ENCODE measurements at regions not wholly inside any gene's neighbourhood (a gene's known extent, or its start where the extent isn't known, plus 50 kb on each side); places are given as distances from the start of the nearest gene placed in this dataset.

- Histone ChIP-seq H3K36me3 (ENCODE audit: control insufficient read depth, insufficient read depth, low read length) (no peaks in the 10 kb centered on the region), H3K4me1 (ENCODE audit: control insufficient read depth, insufficient read depth, low read length, poor library complexity, severe bottlenecking) (no peaks in the 10 kb centered on the region), H3K9me3 (ENCODE audit: control insufficient read depth, low read length) (peaks cover 23% of the 10 kb centered on the region), H3K27ac (ENCODE audit: low read depth, low read length, severe bottlenecking) (no peak overlapping the region), H3K4me3 (ENCODE audit: extremely low read depth, insufficient read depth, low read length, poor library complexity, severe bottlenecking) (no peak overlapping the region)
- WGBS, 2 experiments (ENCODE audit: insufficient coverage in 2 of 2) = 80 to 100% methylated on average over 1 of the region's 1 CpG
These were observed 100.0 kb downstream of the MATN1 start for GRCh38 chr1:30623431-30623830.

DNA sequence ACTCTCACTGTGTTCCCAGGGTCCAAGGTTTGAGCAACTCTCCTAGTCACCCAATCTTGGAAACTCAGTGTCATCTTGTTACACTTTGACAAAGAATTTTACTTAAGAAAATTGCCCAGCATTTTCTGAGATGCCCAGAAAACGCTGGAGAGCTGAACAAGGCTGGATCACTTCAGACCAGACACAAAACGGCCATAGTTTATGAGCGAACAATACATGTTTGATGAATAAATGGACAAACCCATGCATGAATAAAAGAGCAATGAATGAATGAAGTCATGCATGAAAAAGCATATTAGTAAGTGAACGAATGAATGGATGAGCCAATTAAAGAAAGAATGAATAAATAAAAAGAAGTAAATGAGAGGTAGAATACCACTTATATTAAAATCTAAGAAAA, 103.8 kb downstream of the MATN1 start:
- Histone ChIP-seq H3K4me1 (ENCODE audit: control insufficient read depth, insufficient read depth, low read length, poor library complexity, severe bottlenecking) (no peaks in the 10 kb centered on the region), H3K4me3 (ENCODE audit: extremely low read depth, insufficient read depth, low read length, poor library complexity, severe bottlenecking) (no peak overlapping the region), H3K9me3 (ENCODE audit: control insufficient read depth, low read length) (peaks cover 11% of the 10 kb centered on the region), H3K36me3 (ENCODE audit: control insufficient read depth, insufficient read depth, low read length) (no peaks in the 10 kb centered on the region), H3K27ac (ENCODE audit: low read depth, low read length, severe bottlenecking) (no peak overlapping the region)
- 93 to 94% methylated on average over 3 of the region's 4 CpGs for WGBS, 2 experiments (ENCODE audit: insufficient coverage in 2 of 2)

DNA sequence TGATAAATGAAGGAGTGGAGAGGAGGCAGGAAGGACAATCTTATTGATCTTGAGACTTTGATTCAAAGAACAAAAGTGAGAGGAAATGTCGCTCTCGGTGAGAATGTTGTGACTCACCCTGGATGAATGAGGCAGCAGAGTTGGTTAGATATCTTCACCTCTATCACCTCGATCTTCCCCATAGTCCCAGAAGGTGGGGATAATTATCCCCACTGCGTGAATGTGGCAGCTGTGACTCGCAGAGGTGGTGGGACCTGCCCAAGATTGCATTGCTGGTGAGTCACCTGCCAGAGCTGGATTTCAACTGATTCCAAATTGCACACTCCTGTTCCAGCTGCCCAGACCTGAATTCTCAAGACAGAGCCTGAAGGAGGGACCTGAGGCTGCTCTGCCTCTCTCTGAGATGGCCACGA, 105.0 kb downstream of the MATN1 start:
- no peak overlapping the region for H3K27ac ChIP-seq (ENCODE audit: low read depth, low read length, severe bottlenecking)
- H3K9me3 ChIP-seq (ENCODE audit: control insufficient read depth, low read length) = peaks cover 8% of the 10 kb centered on the region
- H3K36me3 ChIP-seq (ENCODE audit: control insufficient read depth, insufficient read depth, low read length) = no peaks in the 10 kb centered on the region
- H3K4me3 ChIP-seq (ENCODE audit: extremely low read depth, insufficient read depth, low read length, poor library complexity, severe bottlenecking) = no peak overlapping the region
- WGBS, 2 experiments (ENCODE audit: insufficient coverage in 2 of 2) = 63 to 79% methylated on average over 5 to 6 of the region's 6 CpGs
- H3K4me1 ChIP-seq (ENCODE audit: control insufficient read depth, insufficient read depth, low read length, poor library complexity, severe bottlenecking) = no peaks in the 10 kb centered on the region

DNA sequence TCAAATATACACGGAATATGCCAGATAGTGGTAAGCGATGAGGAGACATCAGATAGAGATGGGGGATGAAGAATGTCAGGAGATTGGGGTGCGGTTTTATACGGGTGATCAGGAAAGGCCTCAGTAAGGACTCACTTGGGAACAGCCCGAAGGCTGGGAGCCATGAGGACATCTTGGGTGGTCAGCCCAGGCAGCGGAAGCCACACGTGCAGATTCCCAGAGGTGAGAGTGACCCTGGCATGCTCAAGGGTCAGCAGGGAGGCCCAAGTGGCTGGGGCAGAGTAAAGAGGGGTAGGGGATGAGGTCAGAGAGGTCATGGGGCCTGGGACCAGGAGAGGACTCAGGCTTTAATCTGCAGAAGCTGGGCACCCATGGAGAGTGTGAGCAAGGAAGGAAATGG, 106.6 kb downstream of the MATN1 start:
- WGBS, 2 experiments (ENCODE audit: insufficient coverage in 2 of 2) = 88 to 97% methylated on average over 7 of the region's 7 CpGs
- H3K4me1 ChIP-seq (ENCODE audit: control insufficient read depth, insufficient read depth, low read length, poor library complexity, severe bottlenecking) = no peaks in the 10 kb centered on the region
- no peak overlapping the region for H3K27ac ChIP-seq (ENCODE audit: low read depth, low read length, severe bottlenecking)
- no peak overlapping the region for H3K4me3 ChIP-seq (ENCODE audit: extremely low read depth, insufficient read depth, low read length, poor library complexity, severe bottlenecking)
- H3K9me3 ChIP-seq (ENCODE audit: control insufficient read depth, low read length) = no peaks in the 10 kb centered on the region
- H3K36me3 ChIP-seq (ENCODE audit: control insufficient read depth, insufficient read depth, low read length) = no peaks in the 10 kb centered on the region

GRCh38 chr1:30615816-30616590, 107.4 kb downstream of the MATN1 start:
- no peaks in the 10 kb centered on the region for H3K9me3 ChIP-seq (ENCODE audit: control insufficient read depth, low read length)
- no peak overlapping the region for H3K27ac ChIP-seq (ENCODE audit: low read depth, low read length, severe bottlenecking)
- no peaks in the 10 kb centered on the region for H3K4me1 ChIP-seq (ENCODE audit: control insufficient read depth, insufficient read depth, low read length, poor library complexity, severe bottlenecking)
- no peaks in the 10 kb centered on the region for H3K36me3 ChIP-seq (ENCODE audit: control insufficient read depth, insufficient read depth, low read length)
- 88 to 93% methylated on average over 7 of the region's 8 CpGs for WGBS, 2 experiments (ENCODE audit: insufficient coverage in 2 of 2)
- no peak overlapping the region for H3K4me3 ChIP-seq (ENCODE audit: extremely low read depth, insufficient read depth, low read length, poor library complexity, severe bottlenecking)

DNA sequence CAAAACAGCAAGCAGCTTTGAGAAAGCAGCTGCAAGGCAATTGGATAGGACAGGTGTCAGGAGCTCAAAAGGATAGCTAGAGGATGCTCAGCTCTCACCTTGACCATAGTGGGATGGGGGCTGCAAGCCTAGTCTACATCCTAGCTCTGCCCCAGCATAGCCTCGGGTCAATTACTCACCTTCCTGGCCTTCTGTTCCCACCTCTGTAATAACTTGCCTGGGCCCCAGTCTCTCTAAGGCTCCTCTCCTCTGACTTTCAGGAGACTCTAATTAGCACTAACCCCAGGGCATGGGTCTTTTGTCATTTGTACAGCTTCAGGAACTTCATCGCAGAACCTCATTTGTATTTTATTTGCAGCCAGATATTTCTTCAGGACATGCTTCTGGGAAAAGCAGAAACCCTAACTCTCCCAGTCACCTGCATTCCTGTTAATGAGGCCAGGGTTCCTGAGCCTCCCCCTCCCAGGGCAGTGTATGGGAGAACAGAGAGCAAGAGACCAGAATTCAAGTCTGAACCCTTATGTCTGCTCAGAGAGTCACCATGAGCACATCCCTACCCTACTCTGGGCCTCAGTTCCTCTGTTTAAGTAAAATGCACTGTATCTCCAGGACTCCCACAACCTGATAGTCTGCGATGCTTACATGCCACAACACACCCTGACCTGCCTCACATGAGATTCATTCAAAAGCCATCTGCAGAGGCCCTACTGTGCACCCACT, 108.1 kb downstream of the MATN1 start:
- no peak overlapping the region for H3K4me3 ChIP-seq (ENCODE audit: extremely low read depth, insufficient read depth, low read length, poor library complexity, severe bottlenecking)
- no peak overlapping the region for H3K27ac ChIP-seq (ENCODE audit: low read depth, low read length, severe bottlenecking)
- WGBS, 2 experiments (ENCODE audit: insufficient coverage in 2 of 2) = 84 to 87% methylated on average over 2 to 3 of the region's 3 CpGs
- no peaks in the 10 kb centered on the region for H3K4me1 ChIP-seq (ENCODE audit: control insufficient read depth, insufficient read depth, low read length, poor library complexity, severe bottlenecking)
- no peaks in the 10 kb centered on the region for H3K36me3 ChIP-seq (ENCODE audit: control insufficient read depth, insufficient read depth, low read length)
- H3K9me3 ChIP-seq (ENCODE audit: control insufficient read depth, low read length) = no peaks in the 10 kb centered on the region

DNA sequence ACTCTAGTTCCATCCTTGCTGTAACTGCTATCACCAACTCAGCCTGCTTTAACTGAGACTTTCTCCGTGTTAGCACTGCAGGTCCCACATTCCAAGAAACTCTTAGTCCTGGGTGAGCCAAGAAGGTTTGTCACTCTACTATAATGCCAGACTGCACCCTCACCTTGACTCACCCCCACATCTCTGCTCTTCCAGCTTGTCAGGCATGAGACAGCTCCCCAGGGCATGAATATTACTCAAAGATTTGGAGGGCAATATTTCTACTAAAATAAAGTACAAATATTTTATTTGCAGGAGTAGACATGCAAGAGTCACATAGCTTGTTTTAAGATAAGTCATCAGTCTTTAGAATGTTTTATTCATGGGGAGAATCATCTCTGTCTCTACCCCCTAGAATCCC, 110.2 kb downstream of the MATN1 start:
- H3K36me3 ChIP-seq (ENCODE audit: control insufficient read depth, insufficient read depth, low read length) = no peaks in the 10 kb centered on the region
- WGBS, 2 experiments (ENCODE audit: insufficient coverage in 2 of 2) = 80% methylated on average over 1 of the region's 1 CpG; no CpG with 5 or more reads in 1 of the 2 experiments

DNA sequence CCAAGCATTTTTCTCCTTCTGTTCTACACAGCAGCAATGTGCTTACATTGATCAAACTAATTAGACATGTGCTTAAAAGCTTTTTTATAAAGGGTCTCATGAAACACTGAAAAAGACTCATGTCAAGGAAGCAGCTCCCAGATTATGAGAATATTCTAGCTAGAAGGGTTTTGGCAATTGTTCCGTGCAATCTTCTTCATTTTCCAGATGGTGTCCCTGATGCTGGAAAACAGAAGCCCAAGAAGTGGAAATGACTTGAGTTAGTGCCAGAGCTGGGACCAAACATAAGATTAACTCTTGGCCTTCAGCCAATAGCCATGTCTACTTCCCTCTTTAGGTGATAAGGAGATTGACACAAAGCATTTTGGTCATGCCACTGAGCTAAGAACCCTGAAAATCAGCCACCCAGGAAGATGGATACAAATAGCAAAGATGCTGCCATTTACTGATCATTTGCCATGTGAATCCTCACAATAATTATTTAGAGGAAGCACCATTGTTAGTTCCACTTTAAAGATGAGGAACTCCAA, 110.8 kb downstream of the MATN1 start:
- Histone ChIP-seq H3K4me1 (ENCODE audit: control insufficient read depth, insufficient read depth, low read length, poor library complexity, severe bottlenecking) (no peaks in the 10 kb centered on the region), H3K27ac (ENCODE audit: low read depth, low read length, severe bottlenecking) (no peak overlapping the region), H3K36me3 (ENCODE audit: control insufficient read depth, insufficient read depth, low read length) (no peaks in the 10 kb centered on the region), H3K9me3 (ENCODE audit: control insufficient read depth, low read length) (no peaks in the 10 kb centered on the region), H3K4me3 (ENCODE audit: extremely low read depth, insufficient read depth, low read length, poor library complexity, severe bottlenecking) (no peak overlapping the region)
- 100% methylated on average over 1 of the region's 1 CpG for WGBS, 2 experiments (ENCODE audit: insufficient coverage in 2 of 2)

More for the DNA sequence above, 110.2 kb downstream of the MATN1 start:
- H3K4me3 ChIP-seq (ENCODE audit: extremely low read depth, insufficient read depth, low read length, poor library complexity, severe bottlenecking) = no peak overlapping the region
- H3K27ac ChIP-seq (ENCODE audit: low read depth, low read length, severe bottlenecking) = no peak overlapping the region
- no peaks in the 10 kb centered on the region for H3K9me3 ChIP-seq (ENCODE audit: control insufficient read depth, low read length)
- H3K4me1 ChIP-seq (ENCODE audit: control insufficient read depth, insufficient read depth, low read length, poor library complexity, severe bottlenecking) = no peaks in the 10 kb centered on the region

DNA sequence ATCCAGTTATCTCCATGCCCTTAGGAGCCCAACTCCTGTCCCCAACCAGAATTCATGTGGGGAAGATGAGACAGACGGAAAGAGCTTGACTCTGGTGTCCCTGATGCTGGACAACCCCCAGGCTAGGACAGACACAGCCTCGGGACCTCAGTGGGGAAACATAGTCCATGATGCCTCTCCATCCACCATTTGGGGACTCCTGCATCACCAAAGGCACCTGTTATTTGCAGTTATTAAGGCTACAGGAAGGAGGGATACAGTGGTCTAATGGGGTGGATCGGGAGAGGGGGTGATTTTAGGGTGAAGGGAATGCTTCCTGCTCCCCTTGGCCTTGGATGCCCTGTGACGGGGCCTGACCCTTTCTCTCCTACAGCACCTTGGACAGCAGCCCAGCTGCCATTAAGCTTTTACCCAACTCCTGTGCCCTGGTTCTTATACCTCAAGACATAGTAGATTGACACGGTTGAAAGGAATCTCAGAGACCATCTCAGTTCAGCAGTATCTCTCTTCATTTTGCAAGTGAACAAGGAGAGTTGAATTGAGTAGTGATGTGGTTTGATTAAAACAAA, 111.6 kb downstream of the MATN1 start:
- no peak overlapping the region for H3K27ac ChIP-seq (ENCODE audit: low read depth, low read length, severe bottlenecking)
- H3K4me3 ChIP-seq (ENCODE audit: extremely low read depth, insufficient read depth, low read length, poor library complexity, severe bottlenecking) = no peak overlapping the region
- H3K4me1 ChIP-seq (ENCODE audit: control insufficient read depth, insufficient read depth, low read length, poor library complexity, severe bottlenecking) = no peaks in the 10 kb centered on the region
- H3K36me3 ChIP-seq (ENCODE audit: control insufficient read depth, insufficient read depth, low read length) = no peaks in the 10 kb centered on the region
- WGBS, 2 experiments (ENCODE audit: insufficient coverage in 2 of 2) = 38 to 67% methylated on average over 1 to 3 of the region's 5 CpGs
- no peaks in the 10 kb centered on the region for H3K9me3 ChIP-seq (ENCODE audit: control insufficient read depth, low read length)

- no peaks in the 10 kb centered on the region for H3K9me3 ChIP-seq (ENCODE audit: control insufficient read depth, low read length)
- H3K36me3 ChIP-seq (ENCODE audit: control insufficient read depth, insufficient read depth, low read length) = no peaks in the 10 kb centered on the region
- H3K4me1 ChIP-seq (ENCODE audit: control insufficient read depth, insufficient read depth, low read length, poor library complexity, severe bottlenecking) = no peaks in the 10 kb centered on the region
- no peak overlapping the region for H3K4me3 ChIP-seq (ENCODE audit: extremely low read depth, insufficient read depth, low read length, poor library complexity, severe bottlenecking)
- no peak overlapping the region for H3K27ac ChIP-seq (ENCODE audit: low read depth, low read length, severe bottlenecking)
These were observed 112.5 kb downstream of the MATN1 start for GRCh38 chr1:30610917-30611316.

GRCh38 chr1:30609999-30610345, 113.4 kb downstream of the MATN1 start:
- Histone ChIP-seq H3K4me3 (ENCODE audit: extremely low read depth, insufficient read depth, low read length, poor library complexity, severe bottlenecking) (no peak overlapping the region), H3K36me3 (ENCODE audit: control insufficient read depth, insufficient read depth, low read length) (no peaks in the 10 kb centered on the region), H3K27ac (ENCODE audit: low read depth, low read length, severe bottlenecking) (no peak overlapping the region), H3K9me3 (ENCODE audit: control insufficient read depth, low read length) (no peaks in the 10 kb centered on the region), H3K4me1 (ENCODE audit: control insufficient read depth, insufficient read depth, low read length, poor library complexity, severe bottlenecking) (no peaks in the 10 kb centered on the region)
- 100% methylated on average over 1 of the region's 1 CpG; no CpG with 5 or more reads in 1 of the 2 experiments for WGBS, 2 experiments (ENCODE audit: insufficient coverage in 2 of 2)

Measured in mesodermal cell (in vitro differentiated cells).